GM21367 (cell line): ENCODE measurements at regions not wholly inside any gene's neighbourhood (a gene's known extent, or its start where the extent isn't known, plus 50 kb on each side); places are given as distances from the start of the nearest gene placed in this dataset.

ENCODE experiments used
- ATAC-seq: cut with Tn5 transposase; IDR thresholded peaks from one replicate; pipeline ENCODE4 v1.9.1; 2021; ENCODE audit not compliant: unreplicated experiment

DNA sequence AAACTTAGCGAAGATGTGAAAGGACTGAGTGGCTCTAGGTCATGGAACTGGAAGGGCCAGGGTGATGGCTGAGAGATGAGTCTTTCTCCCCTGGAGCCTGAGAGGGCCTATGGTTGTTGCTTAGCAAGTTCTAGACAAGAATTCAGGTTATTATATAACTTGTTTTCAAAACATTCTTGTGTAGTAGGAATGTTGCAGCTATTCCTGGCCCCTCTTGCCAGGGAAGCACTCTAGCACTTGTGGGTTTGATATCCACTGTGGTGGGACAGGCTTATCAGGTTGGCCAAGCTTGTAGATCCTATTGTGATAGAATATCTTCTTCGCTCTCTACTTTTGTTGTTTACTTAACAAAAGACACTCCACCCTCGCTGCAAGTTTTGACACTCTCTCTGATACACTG, 211.8 kb upstream of the CITED2 start:
- ATAC-seq = no peak

DNA sequence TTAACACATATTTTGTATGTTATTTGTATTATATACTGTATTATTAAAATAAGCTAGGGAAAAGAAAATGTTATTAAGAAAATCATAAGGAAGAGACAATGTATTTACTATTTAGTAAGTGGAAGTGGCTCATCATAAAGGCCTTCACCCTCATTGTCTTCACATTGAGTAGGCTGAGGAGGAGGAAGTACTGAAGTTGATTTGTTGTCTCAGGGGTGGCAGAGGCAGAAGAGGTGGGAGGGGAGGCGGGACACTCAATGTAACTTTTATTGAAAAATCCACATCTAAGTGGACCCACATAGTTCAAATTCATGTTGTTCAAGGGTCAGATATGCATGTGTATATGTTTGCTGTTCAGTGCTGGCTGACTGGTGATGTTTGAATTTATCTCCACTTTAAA, 210.2 kb upstream of the CITED2 start:
- no peak for ATAC-seq

DNA sequence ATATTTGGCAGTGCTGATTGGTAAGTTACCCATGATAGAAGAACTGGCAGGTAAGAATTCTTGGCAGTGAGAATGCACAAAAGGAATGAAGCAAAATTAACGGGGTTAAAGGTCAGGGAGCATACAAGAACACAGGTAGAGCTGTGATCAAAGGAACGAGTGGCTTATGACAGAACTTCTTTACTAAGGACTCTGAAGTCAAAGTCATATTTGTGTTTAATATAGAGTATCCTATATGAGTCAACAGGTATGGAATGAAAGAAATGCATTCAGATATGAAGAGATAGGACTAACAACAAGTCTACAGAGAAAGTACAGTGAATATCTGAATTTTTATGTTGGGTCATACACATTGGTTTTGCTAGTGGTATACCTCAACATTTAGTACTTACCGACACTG, 209.0 kb upstream of the CITED2 start:
- no peak for ATAC-seq

DNA sequence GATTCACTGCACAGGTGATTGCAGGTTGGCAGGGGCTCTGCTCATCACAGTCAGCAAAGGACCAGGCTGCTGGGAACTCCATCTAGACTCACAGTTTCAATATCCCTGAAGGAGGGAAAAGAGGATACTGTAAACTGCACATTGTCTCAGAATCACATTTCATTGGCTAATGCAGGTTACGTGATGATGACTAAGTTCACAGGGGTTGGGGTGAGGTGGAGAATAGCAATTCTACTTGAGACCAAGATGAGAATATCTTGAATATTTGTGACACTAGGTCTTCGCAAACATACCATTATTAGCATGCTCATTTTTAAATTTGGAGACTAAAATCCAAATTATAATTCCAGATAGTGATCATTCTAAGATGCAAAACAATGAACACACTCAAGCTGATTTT, 208.5 kb upstream of the CITED2 start:
- ATAC-seq = no peak

DNA sequence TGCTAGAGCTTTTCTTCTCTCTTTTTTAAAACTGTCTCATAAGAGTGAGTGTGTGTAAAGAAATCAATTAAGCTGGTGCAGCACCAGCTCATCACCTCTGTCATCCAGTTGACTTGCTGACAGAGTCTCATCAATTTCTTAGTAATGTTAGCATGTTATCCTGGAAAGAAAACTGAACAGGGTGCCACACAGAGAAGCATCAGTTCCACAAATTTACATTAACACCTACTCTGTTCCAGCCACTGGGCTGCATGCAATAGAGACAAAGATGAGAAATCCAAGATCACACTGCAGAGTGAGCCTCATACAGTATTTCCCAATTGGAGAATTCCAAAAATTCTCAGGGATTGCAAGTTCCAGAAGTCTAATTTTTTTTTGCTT, 207.0 kb upstream of the CITED2 start:
- no peak for ATAC-seq

DNA sequence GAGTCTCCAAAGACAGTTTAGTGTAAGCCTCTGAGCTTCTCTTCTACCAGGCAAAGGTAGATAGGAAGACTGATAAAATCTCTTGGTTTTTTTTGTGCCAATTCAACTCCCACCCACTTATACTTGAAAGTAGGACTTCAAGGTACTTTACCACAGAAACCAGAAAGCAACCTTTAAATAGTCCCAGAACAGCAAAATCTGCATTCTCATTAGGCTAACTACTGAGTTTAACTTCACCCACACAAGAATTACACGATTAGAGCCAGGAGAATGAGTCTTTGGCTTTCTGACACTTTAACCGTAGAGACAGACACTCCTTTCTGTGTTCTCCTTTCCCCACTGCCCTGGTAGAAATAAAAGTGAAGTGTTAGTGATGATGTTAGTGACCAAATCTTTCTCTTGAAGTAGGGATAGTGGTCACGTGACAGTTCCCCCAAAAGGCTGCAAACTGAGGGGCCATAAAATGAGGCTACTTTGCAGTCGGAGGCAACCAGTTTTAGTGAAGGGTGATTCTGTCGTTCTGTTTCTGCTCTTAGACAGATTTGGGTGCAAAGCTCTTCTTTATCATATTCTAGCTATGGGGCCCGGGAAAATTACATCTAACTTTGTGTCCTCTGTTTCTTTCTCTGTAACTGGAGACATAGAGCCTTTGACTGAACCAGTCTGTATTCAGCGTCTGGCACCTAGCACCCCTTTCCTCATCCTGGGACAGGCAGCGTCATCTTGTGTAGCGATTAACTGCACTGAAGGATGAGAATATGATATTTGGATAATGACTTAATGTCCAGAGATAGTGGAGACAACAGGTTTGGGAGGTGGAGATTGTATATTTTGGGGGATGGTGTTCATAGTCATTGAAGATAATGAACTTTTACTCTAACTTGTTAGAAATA, 206.4 kb upstream of the CITED2 start:
- ATAC-seq = peak; percentile 87

DNA sequence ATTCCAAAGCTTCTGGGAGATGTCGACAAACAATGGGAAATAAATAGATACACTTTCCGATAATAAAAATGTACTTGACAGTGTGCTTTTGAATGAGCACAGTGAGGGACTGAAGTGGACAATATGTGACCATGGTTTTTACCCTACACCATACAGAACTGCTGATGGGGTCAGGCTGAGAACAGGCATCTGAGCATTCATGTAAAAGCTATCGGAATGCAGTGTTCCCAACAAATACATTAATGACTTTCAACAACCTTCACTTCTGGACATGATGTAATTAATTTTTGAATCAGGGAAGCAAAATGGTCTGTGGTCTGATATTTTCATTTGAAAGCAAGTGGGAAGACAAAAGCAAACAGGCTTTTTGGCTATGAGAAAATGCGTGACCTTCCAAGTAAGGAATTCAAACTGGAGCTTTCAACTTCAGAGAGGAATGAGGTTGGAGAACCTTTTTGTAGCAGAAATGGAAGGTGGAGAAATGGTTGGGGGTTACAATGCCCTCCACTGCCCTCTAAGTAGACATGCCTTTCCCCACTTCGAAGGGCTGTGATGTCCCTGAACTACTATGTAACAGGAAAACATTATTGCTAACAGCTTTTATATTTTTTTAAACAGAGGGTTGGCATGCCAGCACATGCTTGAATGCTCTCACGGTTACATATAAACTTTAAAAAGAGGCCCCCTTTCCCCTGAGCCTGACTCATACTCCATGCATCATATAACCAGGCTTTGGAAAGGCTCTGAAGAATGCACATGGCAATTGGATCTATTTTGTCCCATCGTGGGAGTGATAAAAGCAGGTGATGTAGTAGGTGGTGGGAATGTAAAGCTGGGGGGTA, 203.5 kb upstream of the CITED2 start:
- ATAC-seq = no peak

DNA sequence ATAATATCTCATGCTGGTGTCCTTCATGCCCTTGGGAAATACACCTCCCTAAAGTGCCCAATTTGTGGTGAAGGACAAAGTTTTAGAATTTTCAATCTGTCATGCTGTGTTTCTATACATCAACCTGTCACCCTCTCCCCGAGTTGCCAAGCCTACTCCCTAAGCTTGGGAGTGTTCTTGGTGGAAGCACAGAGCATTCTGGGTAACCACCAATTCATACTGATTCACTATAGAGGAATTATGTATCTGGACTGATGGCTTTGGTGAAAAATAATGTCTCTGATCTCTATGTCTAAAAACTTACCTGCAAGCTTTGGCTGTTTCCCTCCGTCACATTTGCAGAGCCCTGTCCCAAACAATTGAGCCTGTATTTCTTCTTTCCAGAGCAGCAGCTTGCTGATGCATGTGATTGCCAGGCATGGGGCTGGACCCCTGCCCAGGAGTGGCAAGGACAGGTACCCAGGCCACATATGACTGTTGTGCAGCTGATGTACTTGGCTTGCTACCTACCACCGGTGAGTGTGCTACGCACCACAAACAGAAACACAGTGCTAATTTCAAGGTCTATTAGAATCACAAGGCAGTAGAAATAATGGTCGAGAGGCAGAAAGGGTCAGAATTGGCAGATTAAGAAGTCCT, 202.8 kb upstream of the CITED2 start:
- ATAC-seq = no peak

DNA sequence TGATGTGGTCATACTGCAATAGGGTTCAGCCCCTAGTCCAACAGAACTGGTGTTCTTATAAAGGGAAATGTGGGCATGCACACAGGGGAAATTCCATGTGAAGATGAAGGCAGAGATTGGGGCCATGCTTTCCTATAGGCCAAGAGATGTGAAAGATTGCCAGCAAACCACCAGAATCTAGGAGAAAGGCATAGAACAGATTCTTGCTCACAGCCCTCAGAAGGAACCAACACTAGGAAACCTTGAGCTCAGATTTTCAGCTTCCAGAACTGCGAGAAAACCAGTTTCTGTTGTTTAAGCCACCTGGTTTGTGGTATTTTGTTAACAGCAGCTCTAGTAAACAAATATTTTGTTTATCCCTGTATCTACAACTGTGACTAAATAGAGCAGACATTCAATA, 197.6 kb upstream of the CITED2 start:
- ATAC-seq = no peak

DNA sequence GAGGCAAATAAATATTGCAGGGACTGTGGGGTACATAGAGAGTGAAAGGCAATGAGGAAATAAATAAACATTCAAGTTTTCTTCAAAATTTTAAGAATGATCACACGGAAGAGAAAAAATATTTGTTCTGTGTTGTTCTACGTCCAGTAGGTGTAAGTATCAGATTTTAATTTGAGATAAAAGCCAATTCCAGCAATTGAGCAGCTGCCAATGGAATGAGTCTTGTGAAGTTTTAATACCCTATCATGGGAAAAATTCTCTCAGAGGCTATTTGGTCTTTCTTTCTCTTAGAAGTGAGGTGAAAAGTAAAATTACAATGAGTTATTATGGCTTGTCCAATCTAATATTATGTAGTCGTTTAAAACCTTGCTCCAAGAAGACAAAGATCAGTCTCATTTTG, 195.7 kb upstream of the CITED2 start:
- ATAC-seq = no peak

DNA sequence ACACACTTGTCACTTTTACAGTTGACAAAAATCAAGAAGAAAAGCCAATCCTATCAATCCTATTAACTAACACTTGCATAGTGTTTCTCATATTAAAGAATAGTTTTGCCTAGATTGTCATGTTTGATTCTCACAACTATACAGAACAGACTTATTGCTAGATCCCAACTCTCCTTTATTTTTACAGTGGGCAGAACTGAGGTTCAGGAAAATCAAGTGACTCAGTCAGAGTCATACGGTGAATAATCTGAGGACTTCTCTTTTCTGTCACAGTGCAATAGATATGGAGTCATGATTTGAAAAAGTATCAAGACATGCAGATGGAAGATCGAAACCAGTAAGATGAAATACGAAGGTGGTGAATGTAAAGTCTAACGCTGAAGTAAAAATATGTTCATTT, 195.1 kb upstream of the CITED2 start:
- no peak for ATAC-seq

DNA sequence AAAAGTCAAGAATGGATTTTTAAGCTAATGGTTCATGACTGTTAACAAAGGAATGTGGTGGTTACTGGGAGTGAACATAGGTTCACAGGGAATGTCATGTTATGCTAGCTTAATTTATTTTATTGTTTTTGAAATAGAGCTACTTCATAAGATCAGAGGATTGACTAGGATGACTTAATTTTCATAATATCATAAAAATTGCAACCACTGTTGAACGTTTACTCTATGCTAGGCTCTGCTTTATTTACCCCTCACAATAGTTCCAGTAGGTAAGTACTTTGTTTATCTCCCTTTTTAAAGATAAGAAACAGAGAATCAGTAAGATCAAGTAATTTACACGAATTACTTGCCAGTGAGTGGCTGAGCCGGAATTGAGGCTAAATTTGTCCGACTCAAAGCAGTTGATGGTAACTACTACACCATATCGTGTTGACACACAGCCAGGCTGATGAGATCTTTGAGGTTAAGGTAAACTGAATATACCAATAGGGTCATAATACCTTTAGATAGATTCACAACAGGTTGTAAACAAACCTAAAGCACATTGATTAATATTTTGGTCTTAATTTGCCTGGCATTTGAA, 194.6 kb upstream of the CITED2 start:
- no peak for ATAC-seq

DNA sequence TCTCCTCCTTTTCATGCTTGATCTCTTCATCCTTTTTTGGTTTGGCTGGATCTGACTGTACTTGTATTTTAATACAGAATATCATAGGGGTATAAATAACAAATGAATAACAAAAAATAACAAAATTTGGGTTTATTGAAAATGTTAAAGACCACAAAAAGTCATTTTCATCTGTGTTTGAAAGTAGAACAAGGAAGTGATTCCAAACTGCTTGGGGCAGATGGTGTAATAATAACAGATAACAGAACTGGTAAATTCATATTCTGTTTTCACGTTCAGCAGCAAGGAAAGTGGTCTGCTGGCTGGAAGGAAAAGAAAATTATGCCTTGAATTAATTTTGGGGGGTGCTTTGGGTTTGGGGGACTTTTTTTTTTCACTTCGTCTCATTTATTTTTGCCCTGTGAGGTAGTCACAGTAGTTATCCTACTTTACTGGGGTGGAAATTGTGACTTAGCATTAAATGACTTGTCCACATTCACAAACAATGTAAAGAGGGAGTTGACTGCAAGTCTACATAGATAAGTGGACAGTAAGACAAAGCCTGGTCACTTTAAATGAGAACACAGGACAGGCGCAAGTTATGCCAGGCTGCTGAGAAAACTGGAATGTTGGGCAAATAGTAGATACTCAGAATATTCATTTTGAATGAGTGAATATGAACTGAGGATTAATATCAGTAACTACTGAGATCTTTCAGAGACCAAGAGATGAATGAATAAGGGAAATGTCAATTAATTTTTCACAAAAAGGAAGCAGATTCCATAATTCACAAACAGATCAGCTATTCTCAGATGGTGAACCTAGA, 193.9 kb upstream of the CITED2 start:
- no peak for ATAC-seq

DNA sequence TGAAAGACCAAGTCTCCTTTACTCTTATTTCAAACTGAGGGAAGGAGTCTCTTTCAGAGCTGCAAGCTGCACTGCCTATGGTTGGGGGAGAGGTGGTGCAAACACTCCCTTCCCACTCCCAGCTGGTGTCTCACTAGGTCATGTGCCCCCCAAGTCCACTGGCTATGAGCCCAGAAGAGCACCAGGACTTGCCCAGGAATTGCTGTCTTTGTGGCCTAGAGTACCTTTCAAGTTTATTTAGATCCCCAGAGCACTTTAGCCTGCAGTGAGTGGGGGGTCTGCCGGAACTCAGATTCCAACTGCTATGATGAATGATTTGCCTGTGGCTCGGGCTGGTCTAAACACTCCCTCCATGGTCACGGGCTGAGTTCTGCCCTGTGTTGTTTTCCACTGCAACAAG, 192.6 kb upstream of the CITED2 start:
- ATAC-seq = no peak

DNA sequence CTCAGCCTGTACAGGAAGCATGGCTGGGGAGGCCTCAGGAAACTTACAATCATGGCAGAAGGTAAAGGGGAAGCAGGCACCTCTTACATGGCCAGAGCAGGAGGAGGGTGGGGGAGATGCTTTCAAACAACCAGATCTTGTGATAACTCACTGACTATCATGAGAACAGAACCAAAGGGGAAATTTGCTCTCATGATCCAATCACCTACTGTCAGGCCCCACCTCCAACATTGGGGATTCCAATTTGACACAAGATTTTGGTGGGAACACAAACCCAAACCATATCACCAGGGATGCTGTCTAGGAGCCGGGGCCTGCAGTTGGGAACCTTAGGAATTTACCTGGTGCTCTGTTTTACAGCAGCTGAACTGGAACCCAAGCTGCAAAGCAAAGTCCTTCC, 191.1 kb upstream of the CITED2 start:
- ATAC-seq = no peak

DNA sequence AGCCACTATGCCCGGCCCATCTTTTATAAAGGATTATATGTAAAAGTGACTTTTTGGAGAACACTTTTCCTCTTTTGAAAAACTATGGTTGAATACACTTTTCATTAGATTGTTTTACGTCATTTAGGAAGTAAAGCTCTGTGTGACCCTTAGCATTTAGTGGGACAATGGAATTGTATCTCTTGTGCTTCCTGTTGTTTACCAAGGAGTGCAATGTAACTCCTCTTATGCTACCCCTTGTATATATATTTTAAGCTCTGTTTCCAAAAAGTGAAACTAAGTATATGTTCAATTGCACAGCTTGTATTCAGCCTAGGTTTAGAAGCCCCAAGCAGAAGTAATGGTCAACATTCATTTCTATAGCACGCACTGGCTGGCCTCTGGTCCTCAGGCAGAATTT, 183.1 kb upstream of the CITED2 start:
- no peak for ATAC-seq

DNA sequence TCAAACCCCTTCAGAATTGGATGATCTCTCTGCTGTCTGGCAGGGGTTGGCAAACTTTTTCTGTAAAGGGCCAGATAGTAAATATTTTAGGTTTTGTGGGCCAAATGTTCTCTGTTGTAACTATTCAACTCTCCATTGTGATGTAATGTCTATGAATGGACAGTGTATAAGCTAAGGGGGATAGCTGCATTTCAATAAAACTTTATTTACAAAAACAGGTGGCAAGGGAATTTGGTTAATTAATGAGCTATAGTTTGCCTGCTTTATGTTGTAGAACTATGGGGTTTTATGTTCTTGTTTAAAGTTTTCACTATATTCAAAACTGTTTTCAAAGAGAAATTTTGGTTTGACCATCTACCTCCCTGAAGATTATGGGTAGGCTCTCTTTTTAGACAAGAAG, 182.1 kb upstream of the CITED2 start:
- no peak for ATAC-seq

DNA sequence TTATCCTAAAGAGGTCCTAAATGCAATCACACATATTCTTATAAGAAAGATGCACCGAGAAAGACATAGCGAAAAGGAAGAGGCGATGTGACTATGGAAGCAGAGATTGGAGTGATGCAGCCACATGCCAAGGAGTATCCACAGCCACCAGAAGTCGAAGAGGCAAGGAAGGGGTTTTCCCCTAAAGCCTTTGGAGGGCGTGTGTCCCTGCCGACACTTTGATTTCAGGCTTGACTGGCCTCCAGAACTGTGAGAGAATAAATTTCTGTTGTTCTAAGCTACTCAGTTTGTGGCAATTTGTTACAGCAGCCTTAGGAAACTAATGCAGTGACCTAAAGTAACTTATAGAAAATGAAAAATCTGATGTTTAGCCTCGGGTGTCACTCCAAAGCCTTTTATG, 179.5 kb upstream of the CITED2 start:
- ATAC-seq = no peak

DNA sequence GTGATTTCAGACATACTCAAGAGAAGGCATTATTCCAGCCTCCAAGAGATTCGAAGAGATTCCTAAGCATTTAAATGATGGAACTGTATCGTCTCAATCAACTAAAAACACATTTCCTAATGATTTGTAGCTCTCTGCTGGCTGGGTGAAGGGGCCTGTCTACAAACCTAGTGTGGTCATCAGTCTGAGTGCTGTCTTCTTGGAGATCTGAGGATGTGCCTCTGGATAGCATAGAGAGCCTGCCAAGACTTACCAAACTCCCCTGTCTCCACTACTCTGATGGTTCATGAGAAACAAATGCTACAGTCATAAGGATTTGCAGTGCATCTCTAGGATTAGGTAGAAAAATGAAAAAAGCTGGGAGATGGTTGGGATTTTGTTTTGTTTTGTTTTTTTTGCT, 176.9 kb upstream of the CITED2 start:
- ATAC-seq = no peak

DNA sequence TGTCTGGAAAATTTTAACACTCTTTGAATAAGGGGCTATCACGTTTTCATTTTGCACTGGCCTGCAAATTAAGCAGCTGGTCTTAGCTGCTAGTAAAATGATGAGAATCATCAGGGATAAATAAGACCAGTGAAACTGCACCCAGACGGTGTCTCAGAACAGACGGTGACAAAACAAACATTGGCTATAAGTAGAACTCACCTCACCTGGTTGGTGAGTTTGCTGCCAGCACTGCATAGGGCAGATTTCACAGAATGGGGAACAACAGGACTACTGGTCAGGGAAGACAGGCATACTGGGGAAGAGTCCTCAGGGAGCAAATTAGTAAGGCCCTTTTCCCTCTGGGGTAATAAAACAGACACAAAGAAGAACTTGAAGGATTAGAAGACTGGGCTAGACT, 175.9 kb upstream of the CITED2 start:
- ATAC-seq = no peak
